ENCODE measurements at regions not wholly inside any gene's neighbourhood (a gene's known extent, or its start where the extent isn't known, plus 50 kb on each side); places are given as distances from the start of the nearest gene placed in this dataset.

- Histone ChIP-seq H3K9me3 (no peaks in the 10 kb centered on the region), H3K27ac (ENCODE audit: low read depth in 2 of 2, low read length in 1 of 2) (no peak overlapping the region), H3K9ac (no peak overlapping the region), H4K20me1 (ENCODE audit: insufficient read depth) (no peaks in the 10 kb centered on the region), H3K4me1 (ENCODE audit: control insufficient read depth in 1 of 2, insufficient read depth in 2 of 2, low read depth in 1 of 2, low read length in 1 of 2) (no peaks in the 10 kb centered on the region), H3K4me2 (no peak overlapping the region), H2AFZ (ENCODE audit: low read depth) (no peak overlapping the region), H3K79me2 (ENCODE audit: insufficient read depth) (no peaks in the 10 kb centered on the region), H3K9me2 (no peaks in the 10 kb centered on the region), H3K4me3 (ENCODE audit: low read depth in 2 of 2, low read length in 1 of 2) (no peak overlapping the region), H3F3A (replicated peaks; ENCODE audit: insufficient read depth) (no peaks in the 10 kb centered on the region), H3K27me3 (ENCODE audit: insufficient read depth) (no peaks in the 10 kb centered on the region), H3K36me3 (replicated peaks in 1 of 2; ENCODE audit: control insufficient read depth in 1 of 2, insufficient read depth in 2 of 2, low read length in 1 of 2) (no peaks in the 10 kb centered on the region)
- CTCF ChIA-PET: no interaction called here
- POLR2A ChIA-PET: no interaction called here
- DNase-seq: no peak
- TF ChIP-seq POLR2AphosphoS5 (IDR thresholded peaks at IDR 0.05; ENCODE audit: low read depth, low read length) (no peak), TEAD4 (IDR thresholded peaks at IDR 0.05; ENCODE audit: borderline replicate concordance, insufficient read depth) (no peak), EP300 (IDR thresholded peaks at IDR 0.05; ENCODE audit: borderline replicate concordance in 1 of 2, low read depth in 1 of 2, low read length in 1 of 2) (no peak)
- TF ChIP-seq, protein P1, sequence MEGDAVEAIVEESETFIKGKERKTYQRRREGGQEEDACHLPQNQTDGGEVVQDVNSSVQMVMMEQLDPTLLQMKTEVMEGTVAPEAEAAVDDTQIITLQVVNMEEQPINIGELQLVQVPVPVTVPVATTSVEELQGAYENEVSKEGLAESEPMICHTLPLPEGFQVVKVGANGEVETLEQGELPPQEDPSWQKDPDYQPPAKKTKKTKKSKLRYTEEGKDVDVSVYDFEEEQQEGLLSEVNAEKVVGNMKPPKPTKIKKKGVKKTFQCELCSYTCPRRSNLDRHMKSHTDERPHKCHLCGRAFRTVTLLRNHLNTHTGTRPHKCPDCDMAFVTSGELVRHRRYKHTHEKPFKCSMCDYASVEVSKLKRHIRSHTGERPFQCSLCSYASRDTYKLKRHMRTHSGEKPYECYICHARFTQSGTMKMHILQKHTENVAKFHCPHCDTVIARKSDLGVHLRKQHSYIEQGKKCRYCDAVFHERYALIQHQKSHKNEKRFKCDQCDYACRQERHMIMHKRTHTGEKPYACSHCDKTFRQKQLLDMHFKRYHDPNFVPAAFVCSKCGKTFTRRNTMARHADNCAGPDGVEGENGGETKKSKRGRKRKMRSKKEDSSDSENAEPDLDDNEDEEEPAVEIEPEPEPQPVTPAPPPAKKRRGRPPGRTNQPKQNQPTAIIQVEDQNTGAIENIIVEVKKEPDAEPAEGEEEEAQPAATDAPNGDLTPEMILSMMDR (IDR thresholded peaks at IDR 0.05): no peak
- TF ChIP-seq, protein P2, sequence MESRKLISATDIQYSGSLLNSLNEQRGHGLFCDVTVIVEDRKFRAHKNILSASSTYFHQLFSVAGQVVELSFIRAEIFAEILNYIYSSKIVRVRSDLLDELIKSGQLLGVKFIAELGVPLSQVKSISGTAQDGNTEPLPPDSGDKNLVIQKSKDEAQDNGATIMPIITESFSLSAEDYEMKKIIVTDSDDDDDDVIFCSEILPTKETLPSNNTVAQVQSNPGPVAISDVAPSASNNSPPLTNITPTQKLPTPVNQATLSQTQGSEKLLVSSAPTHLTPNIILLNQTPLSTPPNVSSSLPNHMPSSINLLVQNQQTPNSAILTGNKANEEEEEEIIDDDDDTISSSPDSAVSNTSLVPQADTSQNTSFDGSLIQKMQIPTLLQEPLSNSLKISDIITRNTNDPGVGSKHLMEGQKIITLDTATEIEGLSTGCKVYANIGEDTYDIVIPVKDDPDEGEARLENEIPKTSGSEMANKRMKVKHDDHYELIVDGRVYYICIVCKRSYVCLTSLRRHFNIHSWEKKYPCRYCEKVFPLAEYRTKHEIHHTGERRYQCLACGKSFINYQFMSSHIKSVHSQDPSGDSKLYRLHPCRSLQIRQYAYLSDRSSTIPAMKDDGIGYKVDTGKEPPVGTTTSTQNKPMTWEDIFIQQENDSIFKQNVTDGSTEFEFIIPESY (IDR thresholded peaks at IDR 0.05; ENCODE audit: borderline replicate concordance, low read depth): no peak
- WGBS (ENCODE audit: low lambda C conversion rate): 46% methylated on average over 2 of the region's 2 CpGs
Measured at GRCh38 chr5:122611406-122611805, 163.5 kb upstream of the SNX2 start.

DNA sequence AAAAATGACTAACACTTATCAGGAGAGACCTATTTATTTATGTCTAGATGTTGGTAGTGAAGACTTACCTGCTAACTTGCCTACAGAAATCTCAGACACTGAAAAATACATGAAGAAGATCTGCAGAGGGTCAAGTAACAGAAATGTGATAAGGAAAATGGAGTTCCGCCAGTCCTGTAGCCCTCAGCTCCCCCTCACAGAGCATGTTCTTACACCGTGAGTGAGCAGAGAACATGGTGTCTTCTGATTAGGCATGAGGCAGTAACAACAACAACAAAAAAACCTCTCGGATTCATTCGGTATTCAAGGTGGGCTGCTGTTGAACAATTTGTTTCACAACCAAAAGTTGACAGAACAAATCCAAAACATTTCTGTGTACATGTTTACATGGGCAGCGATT lies 162.0 kb upstream of the SNX2 start:
- no peak overlapping the region for H3K4me3 ChIP-seq (ENCODE audit: low read depth in 2 of 2, low read length in 1 of 2)
- TF ChIP-seq EZH2phosphoT487 (IDR thresholded peaks at IDR 0.05; ENCODE audit: borderline replicate concordance, low read depth): no peak
- no peak for TF ChIP-seq FOSL2 (IDR thresholded peaks at IDR 0.05; ENCODE audit: borderline replicate concordance, low read depth)
- TF ChIP-seq SIN3A (IDR thresholded peaks at IDR 0.05; ENCODE audit: borderline replicate concordance, low read depth, low read length): no peak
- no peak for TF ChIP-seq MEF2A (IDR thresholded peaks at IDR 0.05; ENCODE audit: borderline replicate concordance, low read depth)
- TF ChIP-seq, protein P1 (IDR thresholded peaks at IDR 0.05): no peak
- H3K9me2 ChIP-seq: no peaks in the 10 kb centered on the region
- H3K9ac ChIP-seq: no peak overlapping the region
- no peaks in the 10 kb centered on the region for H3F3A ChIP-seq (replicated peaks; ENCODE audit: insufficient read depth)
- POLR2A ChIA-PET: no interaction called here
- H4K20me1 ChIP-seq (ENCODE audit: insufficient read depth): no peaks in the 10 kb centered on the region
- H3K4me1 ChIP-seq (ENCODE audit: control insufficient read depth in 1 of 2, insufficient read depth in 2 of 2, low read depth in 1 of 2, low read length in 1 of 2): no peaks in the 10 kb centered on the region
- H2AFZ ChIP-seq (ENCODE audit: low read depth): no peak overlapping the region
- no peak for DNase-seq
- CTCF ChIA-PET: no interaction called here
- H3K9me3 ChIP-seq: no peaks in the 10 kb centered on the region
- 77% methylated on average over 5 of the region's 5 CpGs for WGBS (ENCODE audit: low lambda C conversion rate)
- no peaks in the 10 kb centered on the region for H3K36me3 ChIP-seq (replicated peaks in 1 of 2; ENCODE audit: control insufficient read depth in 1 of 2, insufficient read depth in 2 of 2, low read length in 1 of 2)
- no peak overlapping the region for H3K27ac ChIP-seq (ENCODE audit: low read depth in 2 of 2, low read length in 1 of 2)
- H3K27me3 ChIP-seq (ENCODE audit: insufficient read depth): no peaks in the 10 kb centered on the region
- no peaks in the 10 kb centered on the region for H3K79me2 ChIP-seq (ENCODE audit: insufficient read depth)
- no peak overlapping the region for H3K4me2 ChIP-seq
